HCT116 (cell line): ENCODE measurements at regions not wholly inside any gene's neighbourhood (a gene's known extent, or its start where the extent isn't known, plus 50 kb on each side); places are given as distances from the start of the nearest gene placed in this dataset.
A peak's percentile ranks its signal among the peaks of the same experiment; 100 is the strongest.

Experiments
- ATAC-seq: fragments of 200-7000 bp; cut with Tn5 transposase; 2 replicates; pipeline ENCODE4 v1.9.1; 2020; ENCODE audit warnings: mild to moderate bottlenecking, moderate library complexity
- BruUV-seq: library from RNA; stranded (reverse); fragments of 400-500 nt; replicated peaks from 2 replicates; lab custom pipeline; 2021; lab: Mats Ljungman, UMichigan
- CTCF ChIA-PET: fragments of 300-600 bp; sonication (Branson Sonifier 250); formaldehyde crosslinking; loops from one replicate; lab custom pipeline; 2021; ENCODE audit warnings: antibody characterized with exemption; lab: Charles Lee
- POLR2A ChIA-PET: fragments of 300-600, 350-600 bp; sonication (Branson Sonifier 250); formaldehyde crosslinking; loops from one replicate; lab custom pipeline; 2021; ENCODE audit warnings: antibody characterized with exemption; lab: Charles Lee
- RAD21 ChIA-PET, 2 experiments: fragments of 300-600 bp; sonication (Branson Sonifier 250); formaldehyde crosslinking; loops; one replicate each; lab custom pipeline; 2023; ENCODE audit warnings: low total read pairs in 2 of 2; ENCODE audit not compliant: uncharacterized antibody in 2 of 2, unreplicated experiment in 2 of 2, low non-redundant PET in 1 of 2; lab: Charles Lee
- DNase-seq: peaks from one replicate; pipeline ENCODE4 v3.0.0-alpha.2; 2010; ENCODE audit warnings: low read depth, low spot score
- H2AFZ ChIP-seq: fragments of 200-600 bp; shearing (Covaris generic), sonication (generic); 2 replicates; pipeline ENCODE4 v1.6.1; 2017; ENCODE audit warnings: low read depth, mixed run types, mixed read lengths, antibody characterized with exemption, low read length; ENCODE audit not compliant: poor library complexity, severe bottlenecking
- H3K27ac ChIP-seq: 2 replicates; pipeline ENCODE4 v1.5.1; 2012; ENCODE audit warnings: low read depth, low read length
- H3K27me3 ChIP-seq: fragments of 200-600 bp; sonication (generic); 2 replicates; pipeline ENCODE4 v1.6.1; 2016; ENCODE audit warnings: mixed run types, low read length, mixed read lengths; ENCODE audit not compliant: insufficient read depth
- H3K36me3 ChIP-seq, 2 experiments: fragments of 200-500 bp in 1 of 2; fragments of 200-600 bp in 1 of 2; sonication (Bioruptor generic) in 1 of 2; sonication (generic) in 1 of 2; 2 replicates each; pipeline versions ENCODE4 v1.5.1 to v1.6.1; 2014 to 2016; ENCODE audit warnings: low read length in 2 of 2, inconsistent platforms in 1 of 2, mixed read lengths in 1 of 2, mixed run types in 1 of 2; ENCODE audit not compliant: insufficient read depth in 2 of 2, control insufficient read depth in 1 of 2
- H3K4me1 ChIP-seq, 2 experiments: fragments of 200-600 bp in 1 of 2; sonication (generic) in 1 of 2; 2 replicates each; pipeline versions ENCODE4 v1.5.1 to v1.6.1; 2012 to 2017; ENCODE audit warnings: low read length in 2 of 2, inconsistent platforms in 1 of 2, mild to moderate bottlenecking in 1 of 2, mixed read lengths in 1 of 2, mixed run types in 1 of 2, moderate library complexity in 1 of 2; ENCODE audit not compliant: insufficient read depth in 2 of 2, control insufficient read depth in 1 of 2
- H3K4me2 ChIP-seq: fragments of 200-600 bp; sonication (generic); 2 replicates; pipeline ENCODE4 v1.6.1; 2017; ENCODE audit warnings: mixed run types, low read length, mixed read lengths
- H3K4me3 ChIP-seq, 2 experiments: fragments of 200-600 bp in 1 of 2; sonication (generic) in 1 of 2; replicated peaks in 1 of 2; 2 replicates each; pipeline ENCODE4 v1.5.1; 2011 to 2016; ENCODE audit warnings: low read length in 2 of 2, control low read depth in 1 of 2, low read depth in 1 of 2, mild to moderate bottlenecking in 1 of 2, mixed read lengths in 1 of 2, mixed run types in 1 of 2
- H3K79me2 ChIP-seq: fragments of 200-600 bp; sonication (generic); 2 replicates; pipeline ENCODE4 v1.6.1; 2017; ENCODE audit warnings: mild to moderate bottlenecking, mixed run types, low read length, moderate library complexity, mixed read lengths; ENCODE audit not compliant: insufficient read depth
- H3K9ac ChIP-seq: fragments of 200-600 bp; sonication (generic); 2 replicates; pipeline ENCODE4 v1.6.1; 2016; ENCODE audit warnings: low read length, mixed read lengths
- H3K9me2 ChIP-seq: fragments of 200-600 bp; sonication (generic), shearing (Covaris generic); 2 replicates; pipeline ENCODE4 v1.6.1; 2017; ENCODE audit warnings: mixed run types, mild to moderate bottlenecking, moderate library complexity; ENCODE audit not compliant: insufficient read depth
- H3K9me3 ChIP-seq, 2 experiments: fragments of 200-500 bp in 1 of 2; fragments of 200-600 bp in 1 of 2; sonication (Bioruptor generic) in 1 of 2; sonication (generic) in 1 of 2; 2 replicates each; pipeline ENCODE4 v1.6.1; 2014 to 2017; ENCODE audit warnings: low read length in 2 of 2, mixed read lengths in 2 of 2, inconsistent platforms in 1 of 2, low read depth in 1 of 2, mild to moderate bottlenecking in 1 of 2, mixed run types in 1 of 2, moderate library complexity in 1 of 2; ENCODE audit not compliant: control insufficient read depth in 1 of 2, insufficient read depth in 1 of 2
- H4K20me1 ChIP-seq: fragments of 200-600 bp; sonication (generic), shearing (Covaris generic); 2 replicates; pipeline ENCODE4 v1.6.1; 2017; ENCODE audit warnings: mixed run types, mild to moderate bottlenecking, moderate library complexity; ENCODE audit not compliant: insufficient read depth
- CTCF ChIP-seq, 3 experiments: fragments of 200-600 bp in 1 of 3; sonication (generic) in 1 of 3; IDR thresholded peaks in 2 of 3; conservative IDR thresholded peaks in 1 of 3; 2 replicates each; pipeline ENCODE4 v1.5.1; 2012 to 2017; ENCODE audit warnings: low read depth in 2 of 3, low read length in 2 of 3, antibody characterized with exemption in 1 of 3, borderline replicate concordance in 1 of 3, control low read depth in 1 of 3, mild to moderate bottlenecking in 1 of 3, mixed read lengths in 1 of 3, mixed run types in 1 of 3, moderate library complexity in 1 of 3; ENCODE audit not compliant: insufficient read depth in 1 of 3
- EGR1 ChIP-seq: IDR thresholded peaks from 2 replicates; pipeline ENCODE4 v1.6.1; 2012; ENCODE audit warnings: low read depth
- ELF1 ChIP-seq: IDR thresholded peaks from 2 replicates; pipeline ENCODE4 v1.6.1; 2012; ENCODE audit warnings: low read depth, borderline replicate concordance
- EZH2 ChIP-seq: fragments of 200-600 bp; sonication (generic); IDR thresholded peaks from 2 replicates; pipeline ENCODE4 v1.6.1; 2017; ENCODE audit warnings: antibody characterized with exemption, mixed run types
- FOSL1 ChIP-seq: IDR thresholded peaks from 2 replicates; pipeline ENCODE4 v1.6.1; 2012; ENCODE audit warnings: low read depth
- JUND ChIP-seq: IDR thresholded peaks from 2 replicates; pipeline ENCODE4 v1.6.1; 2012
- POLR2A ChIP-seq: IDR thresholded peaks from 2 replicates; pipeline ENCODE4 v1.7.0; 2011; ENCODE audit warnings: borderline replicate concordance; ENCODE audit not compliant: insufficient read depth, insufficient read length; ENCODE audit errors: extremely low read depth
- POLR2AphosphoS5 ChIP-seq: IDR thresholded peaks from 2 replicates; pipeline ENCODE4 v1.6.1; 2011; ENCODE audit warnings: mild to moderate bottlenecking, low read depth, low read length, moderate library complexity
- RAD21 ChIP-seq: IDR thresholded peaks from 2 replicates; pipeline ENCODE4 v1.6.1; 2012; ENCODE audit warnings: low read depth, mild to moderate bottlenecking
- REST ChIP-seq: IDR thresholded peaks from 2 replicates; pipeline ENCODE4 v1.6.1; 2012; ENCODE audit warnings: low read depth
- SIN3A ChIP-seq: IDR thresholded peaks from 2 replicates; pipeline ENCODE4 v1.6.1; 2012; ENCODE audit warnings: low read depth
- SRF ChIP-seq: IDR thresholded peaks from 2 replicates; pipeline ENCODE4 v1.6.1; 2012; ENCODE audit warnings: low read depth
- TCF7L2 ChIP-seq: IDR thresholded peaks from 2 replicates; pipeline ENCODE4 v1.7.0; 2011; ENCODE audit warnings: borderline replicate concordance, inconsistent platforms; ENCODE audit not compliant: insufficient read depth, insufficient read length; ENCODE audit errors: extremely low read depth
- YY1 ChIP-seq: IDR thresholded peaks from 2 replicates; pipeline ENCODE4 v1.6.1; 2011; ENCODE audit warnings: low read length, low read depth, moderate library complexity, mild to moderate bottlenecking; ENCODE audit not compliant: insufficient replicate concordance; ENCODE audit errors: extremely low read depth
- ZNF274 ChIP-seq: fragments of 200-500 bp; sonication (Bioruptor generic); IDR thresholded peaks from 2 replicates; pipeline ENCODE4 v1.6.1; 2014; ENCODE audit warnings: mild to moderate bottlenecking, low read depth, low read length, inconsistent platforms
- intact Hi-C: fragments of 100-400 bp; cut with micrococcal nuclease; formaldehyde crosslinking; loops from 2 replicates; pipeline ENCODE4 v1.10.0; 2022
- TF ChIP-seq, protein P1 (sequence below): IDR thresholded peaks from 2 replicates; pipeline ENCODE4 v1.6.1; 2012

- TF ChIP-seq CTCF (IDR thresholded peaks at IDR 0.05 in 2 of 3, conservative IDR thresholded peaks at IDR 0.05 in 1 of 3; ENCODE audit: borderline replicate concordance in 1 of 3, insufficient read depth in 1 of 3, low read depth in 2 of 3, low read length in 2 of 3), result no peak
- TF ChIP-seq ELF1, result no peak
- no peak for TF ChIP-seq EGR1
These were observed 135.3 kb upstream of the MID1 start (continued) for GRCh38 chrX:10755439-10756334.

GRCh38 chrX:10756441-10756840, 136.1 kb upstream of the MID1 start:
- RAD21 ChIA-PET, result no interaction called here
- no peaks in the 10 kb centered on the region for H3K9me3 ChIP-seq
- no peak overlapping the region for H3K27ac ChIP-seq
- peaks cover 17 to 24% of the 10 kb centered on the region in 2 experiments for H3K4me1 ChIP-seq
- H3K9me2 ChIP-seq, result no peaks in the 10 kb centered on the region
- ATAC-seq (peak; percentile 93), DNase-seq (peak; percentile 18)
- intact Hi-C loops, result no loop called here
- H3K4me3 ChIP-seq, result 0 out of 4 replicates have a peak overlapping the region, but pooled peaks of 1 of the 2 experiments have one; percentile 11
- no peaks in the 10 kb centered on the region for H4K20me1 ChIP-seq
- POLR2A ChIA-PET, result no interaction called here
- H3K27me3 ChIP-seq, result no peaks in the 10 kb centered on the region
- H3K79me2 ChIP-seq, result no peaks in the 10 kb centered on the region
- CTCF ChIA-PET, result interaction anchor here (0.6 to 1.5 kb wide), 3 partner anchors 13 to 344 kb away, joined by 3 to 4 read pairs (median 4); no protein-coding TSS in a partner anchor
- H3K9ac ChIP-seq, result no peak overlapping the region
- H3K36me3 ChIP-seq, result no peaks in the 10 kb centered on the region
- H3K4me2 ChIP-seq, result peak overlapping the region; percentile 59
- no TSS peak for BruUV-seq
- H2AFZ ChIP-seq, result no peak overlapping the region
- TF ChIP-seq ZNF274 (no peak), SRF (no peak), CTCF (IDR thresholded peaks at IDR 0.05 in 2 of 3, conservative IDR thresholded peaks at IDR 0.05 in 1 of 3; ENCODE audit: borderline replicate concordance in 1 of 3, insufficient read depth in 1 of 3, low read depth in 2 of 3, low read length in 2 of 3) (no peak), TCF7L2 (no peak), FOSL1 (no peak), POLR2A (no peak), REST (no peak), POLR2AphosphoS5 (no peak), SIN3A (no peak), YY1 (no peak), JUND (no peak), EZH2 (no peak), ELF1 (no peak), RAD21 (no peak)
- TF ChIP-seq, protein P1, sequence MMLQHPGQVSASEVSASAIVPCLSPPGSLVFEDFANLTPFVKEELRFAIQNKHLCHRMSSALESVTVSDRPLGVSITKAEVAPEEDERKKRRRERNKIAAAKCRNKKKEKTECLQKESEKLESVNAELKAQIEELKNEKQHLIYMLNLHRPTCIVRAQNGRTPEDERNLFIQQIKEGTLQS, result no peak
